ENCODE measurements at regions not wholly inside any gene's neighbourhood (a gene's known extent, or its start where the extent isn't known, plus 50 kb on each side); places are given as distances from the start of the nearest gene placed in this dataset.

DNA sequence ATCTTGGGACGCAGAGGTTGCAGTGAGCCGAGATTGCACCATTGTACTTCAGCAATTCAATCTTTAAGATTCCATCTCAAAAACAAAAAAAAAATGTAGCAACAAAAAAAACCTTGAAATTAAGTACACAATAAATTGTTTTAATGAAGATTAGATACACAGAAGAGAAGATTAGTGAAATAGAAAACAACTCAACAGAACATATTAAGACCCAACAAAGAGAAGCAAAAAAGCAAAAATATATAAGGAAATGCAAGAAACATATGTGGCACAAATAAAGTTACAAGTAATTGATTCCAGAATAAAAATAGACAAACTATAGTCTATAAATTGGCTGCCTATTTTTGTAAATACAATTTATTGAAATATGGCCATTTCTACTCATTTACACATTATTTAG is 445.2 kb downstream of the EPM2A start:
- no peak overlapping the region for H3K4me3 ChIP-seq (ENCODE audit: low read depth, low read length)
- no peak for TF ChIP-seq CTCF (IDR thresholded peaks at IDR 0.05; ENCODE audit: insufficient read depth, low read length)
- DNase-seq (ENCODE audit: low read depth), result no peak

- no peak for TF ChIP-seq CTCF (IDR thresholded peaks at IDR 0.05; ENCODE audit: insufficient read depth, low read length)
- no peak for DNase-seq (ENCODE audit: low read depth)
- no peak overlapping the region for H3K4me3 ChIP-seq (ENCODE audit: low read depth, low read length)
These were observed 443.3 kb downstream of the EPM2A start for GRCh38 chr6:145292066-145292465.

- no peak for TF ChIP-seq CTCF (IDR thresholded peaks at IDR 0.05; ENCODE audit: insufficient read depth, low read length)
- no peak overlapping the region for H3K4me3 ChIP-seq (ENCODE audit: low read depth, low read length)
- no peak for DNase-seq (ENCODE audit: low read depth)
These were observed 440.4 kb downstream of the EPM2A start for GRCh38 chr6:145294942-145295341.

DNA sequence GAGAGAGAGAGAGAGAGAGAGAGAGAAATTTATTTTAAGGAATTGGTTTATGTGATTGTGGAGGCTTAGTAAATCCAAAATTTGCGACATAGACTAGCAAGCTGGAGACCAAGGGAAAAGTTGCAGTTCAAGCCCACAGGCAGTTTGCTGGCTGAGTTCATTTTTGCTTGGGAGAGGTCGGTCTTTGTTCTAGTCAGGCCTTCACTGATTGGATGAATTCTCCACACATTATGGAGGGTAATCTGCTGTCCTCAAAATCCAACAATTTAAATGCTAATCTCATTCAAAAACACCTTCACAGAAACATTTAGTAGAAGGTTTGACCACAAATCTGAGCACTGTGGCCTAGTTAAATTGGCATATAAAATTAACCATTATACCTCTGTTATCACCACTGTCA is 439.6 kb downstream of the EPM2A start:
- no peak for TF ChIP-seq CTCF (IDR thresholded peaks at IDR 0.05; ENCODE audit: insufficient read depth, low read length)
- no peak overlapping the region for H3K4me3 ChIP-seq (ENCODE audit: low read depth, low read length)
- no peak for DNase-seq (ENCODE audit: low read depth)

- no peak for TF ChIP-seq CTCF (IDR thresholded peaks at IDR 0.05; ENCODE audit: insufficient read depth, low read length)
- no peak for DNase-seq (ENCODE audit: low read depth)
These were observed 429.6 kb downstream of the EPM2A start for GRCh38 chr6:145305670-145306069.

DNA sequence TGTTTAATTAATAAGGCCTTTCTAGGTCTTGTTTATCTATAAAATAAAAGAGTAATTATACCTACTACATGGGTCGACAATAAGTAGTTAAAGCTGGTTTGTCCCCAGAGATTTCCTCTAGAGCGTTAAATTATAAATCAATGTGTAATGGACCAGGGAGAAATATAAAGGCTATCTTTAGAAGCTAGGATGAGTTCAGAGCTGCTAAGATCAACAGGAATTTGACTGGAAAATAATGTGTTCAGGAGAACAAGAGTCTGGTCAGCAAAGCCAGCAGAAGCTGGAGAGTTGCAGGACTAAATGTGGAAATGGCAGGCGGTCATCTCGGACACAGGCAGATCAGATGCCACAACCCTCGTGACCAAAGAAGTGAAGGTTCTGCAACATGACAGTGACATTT is 428.8 kb downstream of the EPM2A start:
- no peak for DNase-seq (ENCODE audit: low read depth)
- H3K4me3 ChIP-seq (ENCODE audit: low read depth, low read length), result no peak overlapping the region
- no peak for TF ChIP-seq CTCF (IDR thresholded peaks at IDR 0.05; ENCODE audit: insufficient read depth, low read length)

More at GRCh38 chr6:145305670-145306069, 429.6 kb downstream of the EPM2A start:
- no peak overlapping the region for H3K4me3 ChIP-seq (ENCODE audit: low read depth, low read length)

- DNase-seq (ENCODE audit: low read depth), result no peak
- no peak for TF ChIP-seq CTCF (IDR thresholded peaks at IDR 0.05; ENCODE audit: insufficient read depth, low read length)
- H3K4me3 ChIP-seq (ENCODE audit: low read depth, low read length), result no peak overlapping the region
These were observed 425.3 kb downstream of the EPM2A start for GRCh38 chr6:145309842-145310535.

Measured in fibroblast of the aortic adventitia (primary cell).